Neural progenitor cell (in vitro differentiated cells): ENCODE measurements at regions not wholly inside any gene's neighbourhood (a gene's known extent, or its start where the extent isn't known, plus 50 kb on each side); places are given as distances from the start of the nearest gene placed in this dataset.

Experiments used
- DNase-seq: peaks from one replicate; pipeline ENCODE4 v3.0.0-alpha.2; 2016; ENCODE audit warnings: low spot score
- H2AFZ ChIP-seq: fragments of 200-600 bp; sonication (generic); replicated peaks from 2 replicates; pipeline ENCODE4 v1.6.1; 2016; ENCODE audit warnings: antibody characterized with exemption
- H3F3A ChIP-seq: fragments of 200-600 bp; sonication (generic); 2 replicates; pipeline ENCODE4 v1.6.1; 2016; ENCODE audit warnings: antibody characterized with exemption, low read depth
- H3K27ac ChIP-seq: fragments of 200-600 bp; sonication (generic); 2 replicates; pipeline ENCODE4 v1.5.1; 2016; ENCODE audit warnings: mild to moderate bottlenecking
- H3K27me3 ChIP-seq: fragments of 200-600 bp; sonication (generic); 2 replicates; pipeline ENCODE4 v1.6.1; 2016; ENCODE audit warnings: mild to moderate bottlenecking, moderate library complexity
- H3K36me3 ChIP-seq: fragments of 200-600 bp; sonication (generic); 2 replicates; pipeline ENCODE4 v1.5.1; 2016
- H3K4me1 ChIP-seq: fragments of 200-600 bp; sonication (generic); 2 replicates; pipeline ENCODE4 v1.6.1; 2016; ENCODE audit warnings: mixed run types
- H3K4me2 ChIP-seq: fragments of 200-600 bp; sonication (generic); 2 replicates; pipeline ENCODE4 v1.6.1; 2016
- H3K4me3 ChIP-seq: fragments of 200-600 bp; sonication (generic); 2 replicates; pipeline ENCODE4 v1.5.1; 2016
- H3K79me2 ChIP-seq: fragments of 200-600 bp; sonication (generic); 2 replicates; pipeline ENCODE4 v1.6.1; 2016; ENCODE audit warnings: low read depth
- H3K9ac ChIP-seq: fragments of 200-600 bp; sonication (generic); 2 replicates; pipeline ENCODE4 v1.6.1; 2016
- H3K9me3 ChIP-seq: fragments of 200-600 bp; sonication (generic); 2 replicates; pipeline ENCODE4 v1.5.1; 2016; ENCODE audit warnings: low read depth
- H4K20me1 ChIP-seq: fragments of 200-600 bp; sonication (generic); 2 replicates; pipeline ENCODE4 v1.6.1; 2016; ENCODE audit warnings: low read depth
- H3K27ac Mint-ChIP-seq: 3 replicates; pipeline ENCODE4 v1.8.0; 2021; ENCODE audit warnings: mixed read lengths
- H3K27me3 Mint-ChIP-seq: 2 replicates; pipeline ENCODE4 v1.8.0; 2022; ENCODE audit warnings: low read depth, mild to moderate bottlenecking, inconsistent platforms, moderate library complexity, mixed read lengths; ENCODE audit not compliant: insufficient read depth
- H3K36me3 Mint-ChIP-seq: 3 replicates; pipeline ENCODE4 v1.8.0; 2021; ENCODE audit warnings: mixed read lengths
- H3K4me1 Mint-ChIP-seq: 3 replicates; pipeline ENCODE4 v1.8.0; 2021; ENCODE audit warnings: mixed read lengths
- H3K4me3 Mint-ChIP-seq: 3 replicates; pipeline ENCODE4 v1.8.0; 2021; ENCODE audit warnings: mild to moderate bottlenecking, moderate library complexity, mixed read lengths
- H3K9me3 Mint-ChIP-seq: 3 replicates; pipeline ENCODE4 v1.8.0; 2020; ENCODE audit warnings: mixed read lengths
- EZH2 ChIP-seq: fragments of 200-600 bp; sonication (generic); IDR thresholded peaks from 2 replicates; pipeline ENCODE4 v1.6.1; 2017; ENCODE audit warnings: antibody characterized with exemption, mild to moderate bottlenecking, moderate library complexity
- EZH2phosphoT487 ChIP-seq: fragments of 200-600 bp; sonication (generic); IDR thresholded peaks from 2 replicates; pipeline ENCODE4 v1.6.1; 2017; ENCODE audit warnings: antibody characterized with exemption
- TF ChIP-seq, protein P1 (sequence below): fragments of 200-600 bp; sonication (generic); IDR thresholded peaks from 2 replicates; pipeline ENCODE4 v1.5.1; 2017; ENCODE audit warnings: antibody characterized with exemption, mild to moderate bottlenecking

DNA sequence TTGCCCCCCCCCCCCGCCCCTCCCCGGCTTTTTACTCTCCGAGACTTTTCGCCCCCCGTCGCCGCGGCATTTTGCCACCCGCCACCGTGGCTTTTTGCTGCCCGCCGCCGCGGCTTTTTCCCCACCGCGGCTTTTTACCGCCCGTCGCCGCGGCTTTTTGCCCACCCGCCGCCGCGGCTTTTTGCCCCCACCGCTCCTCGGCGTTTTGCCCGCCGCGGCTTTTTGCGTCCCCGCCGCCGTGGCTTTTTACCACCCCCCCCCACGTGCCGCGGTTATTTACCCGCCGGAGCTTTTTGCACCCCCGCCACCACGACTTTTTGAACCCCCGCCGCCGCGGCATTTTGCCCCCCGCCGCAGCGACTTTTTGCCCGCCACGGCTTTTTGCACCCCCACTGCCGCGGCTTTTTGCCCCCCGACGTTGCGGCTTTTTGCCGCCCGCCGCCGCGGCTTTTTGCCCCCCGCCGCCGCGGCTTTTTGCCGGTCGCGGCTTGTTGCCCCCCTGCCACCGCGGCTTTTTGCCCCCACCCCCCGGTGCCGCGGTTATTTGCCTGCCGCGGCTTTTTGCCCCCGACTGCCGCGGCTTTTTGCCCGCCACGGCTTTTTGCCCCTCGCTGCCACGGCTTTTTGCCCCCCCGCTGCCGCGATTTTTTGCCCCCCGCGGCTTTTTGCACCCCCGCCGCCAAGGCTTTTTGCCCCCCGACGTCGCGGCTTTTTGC is 461.1 kb downstream of the ZNF33B start:
- Histone ChIP-seq H3K4me1 (no peaks in the 10 kb centered on the region), H3K27ac (no peak overlapping the region), H3K4me3 (no peak overlapping the region), H3K9me3 (peaks cover 5% of the 10 kb centered on the region), H2AFZ (no peak overlapping the region), H3K79me2 (no peaks in the 10 kb centered on the region), H3K9ac (no peak overlapping the region), H3K4me2 (no peak overlapping the region), H3K27me3 (no peaks in the 10 kb centered on the region), H3K36me3 (no peaks in the 10 kb centered on the region), H4K20me1 (no peaks in the 10 kb centered on the region), H3F3A (no peaks in the 10 kb centered on the region)
- H3K36me3 Mint-ChIP-seq: no peaks in the 10 kb centered on the region
- H3K27me3 Mint-ChIP-seq: peaks cover 3% of the 10 kb centered on the region
- H3K4me1 Mint-ChIP-seq: no peaks in the 10 kb centered on the region
- TF ChIP-seq, protein P1, sequence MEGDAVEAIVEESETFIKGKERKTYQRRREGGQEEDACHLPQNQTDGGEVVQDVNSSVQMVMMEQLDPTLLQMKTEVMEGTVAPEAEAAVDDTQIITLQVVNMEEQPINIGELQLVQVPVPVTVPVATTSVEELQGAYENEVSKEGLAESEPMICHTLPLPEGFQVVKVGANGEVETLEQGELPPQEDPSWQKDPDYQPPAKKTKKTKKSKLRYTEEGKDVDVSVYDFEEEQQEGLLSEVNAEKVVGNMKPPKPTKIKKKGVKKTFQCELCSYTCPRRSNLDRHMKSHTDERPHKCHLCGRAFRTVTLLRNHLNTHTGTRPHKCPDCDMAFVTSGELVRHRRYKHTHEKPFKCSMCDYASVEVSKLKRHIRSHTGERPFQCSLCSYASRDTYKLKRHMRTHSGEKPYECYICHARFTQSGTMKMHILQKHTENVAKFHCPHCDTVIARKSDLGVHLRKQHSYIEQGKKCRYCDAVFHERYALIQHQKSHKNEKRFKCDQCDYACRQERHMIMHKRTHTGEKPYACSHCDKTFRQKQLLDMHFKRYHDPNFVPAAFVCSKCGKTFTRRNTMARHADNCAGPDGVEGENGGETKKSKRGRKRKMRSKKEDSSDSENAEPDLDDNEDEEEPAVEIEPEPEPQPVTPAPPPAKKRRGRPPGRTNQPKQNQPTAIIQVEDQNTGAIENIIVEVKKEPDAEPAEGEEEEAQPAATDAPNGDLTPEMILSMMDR: no peak
- TF ChIP-seq EZH2phosphoT487 (no peak), EZH2 (no peak)
- no peak overlapping the region for H3K4me3 Mint-ChIP-seq
- H3K9me3 Mint-ChIP-seq: peaks cover 44% of the 10 kb centered on the region
- no peak for DNase-seq
- no peak overlapping the region for H3K27ac Mint-ChIP-seq

DNA sequence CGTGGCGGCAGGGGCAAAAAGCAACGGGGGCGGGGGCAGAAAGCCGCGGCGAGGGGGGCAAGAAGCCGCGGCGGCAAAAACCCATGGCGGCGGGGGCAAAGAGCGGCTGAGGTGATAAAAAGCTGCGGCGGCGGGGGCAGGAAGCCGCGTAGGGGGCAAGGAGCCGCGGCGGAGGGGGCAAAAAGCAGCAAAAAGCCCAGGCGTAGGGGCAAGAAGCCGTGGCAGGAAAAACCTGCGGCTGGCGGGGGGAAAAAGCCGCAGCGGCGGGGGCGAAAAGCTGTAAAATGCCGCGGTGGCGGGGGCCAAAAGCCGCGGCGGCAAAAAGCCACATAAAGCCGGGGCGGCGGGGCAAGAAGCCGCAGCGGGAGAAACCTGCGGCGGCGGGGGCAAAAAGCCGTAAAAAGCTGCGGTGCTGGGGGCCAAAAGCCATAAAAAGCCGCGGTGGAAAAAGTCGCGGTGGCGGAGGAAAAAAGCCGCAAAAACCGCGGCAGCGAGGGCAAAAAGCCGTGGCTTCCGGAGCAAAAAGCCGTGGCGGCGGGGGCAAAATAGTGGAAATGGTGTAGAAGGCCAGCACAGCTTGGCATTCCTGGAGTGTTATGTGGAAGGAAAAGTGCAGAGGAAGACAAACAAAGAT is 487.8 kb downstream of the ZNF33B start:
- Mint-ChIP-seq H3K27me3 (no peaks in the 10 kb centered on the region), H3K4me1 (no peaks in the 10 kb centered on the region), H3K36me3 (peaks cover 5% of the 10 kb centered on the region), H3K27ac (no peak overlapping the region), H3K4me3 (no peak overlapping the region), H3K9me3 (peaks cover 43% of the 10 kb centered on the region)
- Histone ChIP-seq H3K27me3 (no peaks in the 10 kb centered on the region), H3K9ac (no peak overlapping the region), H3K9me3 (peaks cover 15% of the 10 kb centered on the region), H3K79me2 (no peaks in the 10 kb centered on the region), H3K4me1 (no peaks in the 10 kb centered on the region), H3F3A (no peaks in the 10 kb centered on the region), H4K20me1 (no peaks in the 10 kb centered on the region), H3K4me2 (no peak overlapping the region), H3K36me3 (no peaks in the 10 kb centered on the region), H3K4me3 (no peak overlapping the region), H3K27ac (no peak overlapping the region), H2AFZ (no peak overlapping the region)
- TF ChIP-seq EZH2 (no peak), EZH2phosphoT487 (no peak)
- TF ChIP-seq, protein P1: no peak
- no peak for DNase-seq

DNA sequence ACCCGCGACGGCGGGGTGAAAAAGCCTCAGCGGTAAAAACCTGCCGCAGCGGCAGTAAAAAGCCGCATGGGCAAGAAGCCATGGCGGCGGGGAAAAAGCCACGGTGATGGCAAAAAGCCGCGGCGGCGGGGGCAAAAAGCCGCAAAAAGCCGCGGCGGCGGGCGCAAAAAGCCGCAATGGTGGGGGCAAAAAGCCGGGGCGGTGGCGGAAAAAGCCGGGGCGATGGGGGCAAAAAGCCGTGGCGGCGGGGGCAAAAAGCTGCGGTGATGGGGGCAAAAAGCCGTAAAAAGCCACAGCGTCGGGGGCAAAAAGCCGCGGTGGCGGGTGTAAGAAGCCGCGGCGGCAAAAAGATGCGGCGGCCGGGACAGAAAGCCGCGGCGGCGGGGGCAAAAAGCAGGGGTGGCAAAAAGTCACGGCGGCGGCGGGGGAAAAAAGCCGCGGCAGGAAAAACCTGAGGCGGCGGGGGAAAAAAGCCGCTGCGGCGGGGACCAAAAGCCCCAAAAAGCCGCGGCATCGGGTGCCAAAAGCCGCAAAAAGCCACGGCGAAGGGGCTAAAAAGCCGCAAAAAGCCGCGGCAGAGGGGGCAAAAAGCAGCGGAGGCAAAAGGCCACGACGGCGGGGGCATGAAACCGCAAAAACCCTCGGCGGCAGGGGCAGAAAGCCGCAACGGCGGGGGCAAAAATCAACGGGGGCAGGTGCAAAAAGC is 488.5 kb downstream of the ZNF33B start:
- no peak overlapping the region for H3K4me2 ChIP-seq
- H3K36me3 ChIP-seq: no peaks in the 10 kb centered on the region
- H2AFZ ChIP-seq: no peak overlapping the region
- TF ChIP-seq EZH2phosphoT487 (no peak), EZH2 (no peak)
- TF ChIP-seq, protein P1: no peak
- H3K4me3 ChIP-seq: no peak overlapping the region
- Mint-ChIP-seq H3K36me3 (peaks cover 5% of the 10 kb centered on the region), H3K27ac (no peak overlapping the region), H3K4me1 (no peaks in the 10 kb centered on the region), H3K9me3 (peaks cover 44% of the 10 kb centered on the region), H3K4me3 (no peak overlapping the region), H3K27me3 (no peaks in the 10 kb centered on the region)
- no peaks in the 10 kb centered on the region for H4K20me1 ChIP-seq
- H3K79me2 ChIP-seq: no peaks in the 10 kb centered on the region
- no peaks in the 10 kb centered on the region for H3K27me3 ChIP-seq
- no peaks in the 10 kb centered on the region for H3K4me1 ChIP-seq
- no peak overlapping the region for H3K27ac ChIP-seq
- DNase-seq: no peak
- peaks cover 15% of the 10 kb centered on the region for H3K9me3 ChIP-seq
- H3K9ac ChIP-seq: no peak overlapping the region
- H3F3A ChIP-seq: no peaks in the 10 kb centered on the region
